ENCODE measurements at regions not wholly inside any gene's neighbourhood (a gene's known extent, or its start where the extent isn't known, plus 50 kb on each side); places are given as distances from the start of the nearest gene placed in this dataset.

GRCh38 chr12:124397807-124398577, 103.1 kb downstream of the RFLNA start:
- no peak overlapping the region for H3K23ac ChIP-seq (ENCODE audit: low read length)
- no peak overlapping the region for H2BK15ac ChIP-seq (replicated peaks; ENCODE audit: low read depth)
- H3K36me3 ChIP-seq (ENCODE audit: control insufficient read depth, insufficient read depth, low read length) = peaks cover 2% of the 10 kb centered on the region
- no peak overlapping the region for H2AK5ac ChIP-seq (ENCODE audit: low read length)
- no peak overlapping the region for H3K4ac ChIP-seq (ENCODE audit: low read depth, low read length)
- no peaks in the 10 kb centered on the region for H3K79me1 ChIP-seq (ENCODE audit: low read length)
- peaks cover 5% of the 10 kb centered on the region for H3K4me1 ChIP-seq (ENCODE audit: control insufficient read depth, low read depth, low read length)
- no peak for DNase-seq
- no peak overlapping the region for H4K5ac ChIP-seq (ENCODE audit: low read length)
- H2BK120ac ChIP-seq (ENCODE audit: low read depth, low read length) = no peak overlapping the region
- H3K4me3 ChIP-seq (ENCODE audit: low read length) = no peak overlapping the region
- no peaks in the 10 kb centered on the region for H3K27me3 ChIP-seq (ENCODE audit: insufficient read depth, low read length, poor library complexity)
- H3K27ac ChIP-seq (ENCODE audit: low read depth, low read length) = no peak overlapping the region
- no peak overlapping the region for H3K18ac ChIP-seq (ENCODE audit: low read length)
- H3K56ac ChIP-seq (ENCODE audit: low read length) = no peak overlapping the region
- no peak overlapping the region for H4K8ac ChIP-seq (ENCODE audit: low read depth, low read length)
- no CpG with 5 or more reads among the region's 22 CpGs for WGBS (ENCODE audit: extremely low coverage, insufficient coverage, low lambda C conversion rate)
- H3K9ac ChIP-seq (ENCODE audit: low read length) = no peak overlapping the region
- H2BK5ac ChIP-seq (ENCODE audit: low read length) = no peak overlapping the region
- H3K4me2 ChIP-seq (ENCODE audit: low read length) = no peak overlapping the region
- no peaks in the 10 kb centered on the region for H3K79me2 ChIP-seq (ENCODE audit: control insufficient read depth, insufficient read depth, low read length)

DNA sequence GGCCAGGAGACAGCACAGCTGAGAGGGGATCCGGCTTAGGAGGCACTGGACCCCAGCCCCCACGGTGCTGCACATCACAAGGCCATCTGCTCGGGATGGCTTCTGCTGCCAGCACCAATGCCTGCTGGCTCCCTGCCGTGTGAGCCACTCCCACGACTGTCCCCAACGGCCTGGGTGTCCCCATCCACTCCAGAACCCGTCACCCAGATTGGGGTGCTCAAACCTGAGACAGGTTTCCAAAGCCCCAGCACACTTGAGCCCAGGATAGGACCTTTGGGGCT, 102.4 kb downstream of the RFLNA start:
- no CpG with 5 or more reads among the region's 7 CpGs for whole genome bisulfite sequencing (ENCODE audit: extremely low coverage, insufficient coverage, low lambda C conversion rate)
- DNase-seq = no peak
- H3K4ac ChIP-seq (ENCODE audit: low read depth, low read length) = no peak overlapping the region
- no peak overlapping the region for H3K56ac ChIP-seq (ENCODE audit: low read length)
- H3K18ac ChIP-seq (ENCODE audit: low read length) = no peak overlapping the region
- H3K9ac ChIP-seq (ENCODE audit: low read length) = no peak overlapping the region
- peaks cover 7% of the 10 kb centered on the region for H3K4me1 ChIP-seq (ENCODE audit: control insufficient read depth, low read depth, low read length)
- H3K27me3 ChIP-seq (ENCODE audit: insufficient read depth, low read length, poor library complexity) = no peaks in the 10 kb centered on the region
- H2BK15ac ChIP-seq (replicated peaks; ENCODE audit: low read depth) = no peak overlapping the region
- H2BK120ac ChIP-seq (ENCODE audit: low read depth, low read length) = no peak overlapping the region
- no peak overlapping the region for H2AK5ac ChIP-seq (ENCODE audit: low read length)
- H3K79me2 ChIP-seq (ENCODE audit: control insufficient read depth, insufficient read depth, low read length) = no peaks in the 10 kb centered on the region
- H2BK5ac ChIP-seq (ENCODE audit: low read length) = no peak overlapping the region
- H3K4me2 ChIP-seq (ENCODE audit: low read length) = no peak overlapping the region
- H4K5ac ChIP-seq (ENCODE audit: low read length) = no peak overlapping the region
- no peak overlapping the region for H4K8ac ChIP-seq (ENCODE audit: low read depth, low read length)
- H3K79me1 ChIP-seq (ENCODE audit: low read length) = no peaks in the 10 kb centered on the region
- H3K36me3 ChIP-seq (ENCODE audit: control insufficient read depth, insufficient read depth, low read length) = peaks cover 2% of the 10 kb centered on the region
- no peak overlapping the region for H3K4me3 ChIP-seq (ENCODE audit: low read length)
- H3K27ac ChIP-seq (ENCODE audit: low read depth, low read length) = no peak overlapping the region
- no peak overlapping the region for H3K23ac ChIP-seq (ENCODE audit: low read length)

DNA sequence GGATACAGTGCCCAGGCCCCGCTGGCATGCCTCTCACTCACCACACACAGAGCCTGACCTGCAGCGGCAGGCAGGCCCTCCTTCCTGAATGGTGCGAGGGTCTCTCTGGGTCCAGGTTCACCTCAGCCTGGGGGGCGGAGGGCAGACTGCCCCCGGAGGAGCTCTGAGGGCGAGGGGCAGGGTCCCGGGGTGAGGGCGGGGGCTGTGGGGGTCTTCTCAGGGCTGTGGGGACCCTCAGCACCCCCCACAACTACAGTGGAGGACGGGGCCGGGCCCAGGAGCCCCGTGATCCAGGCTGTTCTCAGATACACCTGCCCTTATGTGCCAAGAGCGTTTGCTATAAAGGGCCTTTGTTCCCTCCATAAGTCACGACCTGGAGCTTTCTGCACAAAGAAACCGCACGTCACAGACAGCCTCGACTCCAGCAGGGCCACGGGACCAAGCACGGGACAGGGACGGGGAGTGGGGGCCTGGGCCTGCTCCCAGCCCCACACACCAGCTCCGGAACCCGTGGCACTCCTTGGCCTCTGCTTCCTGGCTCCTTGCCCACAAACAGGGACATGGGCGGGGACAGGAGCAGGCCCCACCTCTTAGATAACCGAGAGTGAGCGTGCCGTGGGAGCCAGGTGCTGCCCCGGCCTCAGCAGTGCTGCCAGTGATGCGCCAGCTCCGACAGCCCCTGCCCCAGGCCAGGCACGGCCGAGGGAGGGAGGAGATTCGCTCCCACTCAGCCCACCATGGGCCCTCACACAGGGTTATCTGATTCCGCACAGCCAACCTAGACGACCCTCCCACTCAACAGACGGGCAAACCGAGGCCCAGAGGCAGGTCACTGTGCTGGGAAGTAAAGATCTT, 101.9 kb downstream of the RFLNA start:
- Histone ChIP-seq H2AK5ac (ENCODE audit: low read length) (no peak overlapping the region), H2BK15ac (replicated peaks; ENCODE audit: low read depth) (no peak overlapping the region), H3K4ac (ENCODE audit: low read depth, low read length) (no peak overlapping the region), H3K4me2 (ENCODE audit: low read length) (no peak overlapping the region), H3K9ac (ENCODE audit: low read length) (no peak overlapping the region), H3K4me1 (ENCODE audit: control insufficient read depth, low read depth, low read length) (peaks cover 7% of the 10 kb centered on the region), H2BK120ac (ENCODE audit: low read depth, low read length) (no peak overlapping the region), H3K36me3 (ENCODE audit: control insufficient read depth, insufficient read depth, low read length) (peaks cover 2% of the 10 kb centered on the region), H4K8ac (ENCODE audit: low read depth, low read length) (no peak overlapping the region), H3K79me1 (ENCODE audit: low read length) (no peaks in the 10 kb centered on the region), H3K27me3 (ENCODE audit: insufficient read depth, low read length, poor library complexity) (no peaks in the 10 kb centered on the region), H3K4me3 (ENCODE audit: low read length) (no peak overlapping the region), H4K5ac (ENCODE audit: low read length) (no peak overlapping the region), H3K56ac (ENCODE audit: low read length) (no peak overlapping the region), H2BK5ac (ENCODE audit: low read length) (no peak overlapping the region), H3K27ac (ENCODE audit: low read depth, low read length) (no peak overlapping the region), H3K23ac (ENCODE audit: low read length) (no peak overlapping the region), H3K79me2 (ENCODE audit: control insufficient read depth, insufficient read depth, low read length) (no peaks in the 10 kb centered on the region), H3K18ac (ENCODE audit: low read length) (no peak overlapping the region)
- no peak for DNase-seq
- no CpG with 5 or more reads among the region's 35 CpGs for WGBS (ENCODE audit: extremely low coverage, insufficient coverage, low lambda C conversion rate)

DNA sequence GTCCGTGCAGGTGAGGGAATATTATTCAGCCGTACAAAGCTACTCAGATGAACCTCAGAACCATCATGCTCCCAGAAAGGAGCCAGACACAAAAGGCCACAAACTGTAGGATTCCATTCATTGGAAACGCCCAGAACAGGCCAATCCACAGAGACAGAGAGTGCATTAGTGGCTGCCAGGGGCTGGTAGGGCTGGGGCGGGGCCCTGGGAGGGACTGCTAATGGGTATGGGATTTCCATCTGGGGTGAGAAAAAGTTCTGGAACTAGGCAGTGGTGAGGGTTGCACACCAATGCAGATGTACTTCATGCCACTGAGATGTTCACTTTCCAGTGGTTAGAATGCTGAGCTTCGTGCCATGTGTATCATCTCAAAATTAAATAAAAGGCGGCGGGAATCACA, 101.1 kb downstream of the RFLNA start:
- H3K18ac ChIP-seq (ENCODE audit: low read length) = no peak overlapping the region
- H3K79me1 ChIP-seq (ENCODE audit: low read length) = no peaks in the 10 kb centered on the region
- H3K4me1 ChIP-seq (ENCODE audit: control insufficient read depth, low read depth, low read length) = peaks cover 7% of the 10 kb centered on the region
- no peak overlapping the region for H3K9ac ChIP-seq (ENCODE audit: low read length)
- no peak overlapping the region for H3K23ac ChIP-seq (ENCODE audit: low read length)
- H3K4me2 ChIP-seq (ENCODE audit: low read length) = no peak overlapping the region
- H3K4me3 ChIP-seq (ENCODE audit: low read length) = no peak overlapping the region
- H3K4ac ChIP-seq (ENCODE audit: low read depth, low read length) = no peak overlapping the region
- WGBS (ENCODE audit: extremely low coverage, insufficient coverage, low lambda C conversion rate) = no CpG with 5 or more reads among the region's 7 CpGs
- no peaks in the 10 kb centered on the region for H3K79me2 ChIP-seq (ENCODE audit: control insufficient read depth, insufficient read depth, low read length)
- no peak overlapping the region for H2BK5ac ChIP-seq (ENCODE audit: low read length)
- no peak overlapping the region for H2BK15ac ChIP-seq (replicated peaks; ENCODE audit: low read depth)
- H3K27ac ChIP-seq (ENCODE audit: low read depth, low read length) = no peak overlapping the region
- no peak overlapping the region for H4K8ac ChIP-seq (ENCODE audit: low read depth, low read length)
- DNase-seq = no peak
- no peaks in the 10 kb centered on the region for H3K27me3 ChIP-seq (ENCODE audit: insufficient read depth, low read length, poor library complexity)
- no peak overlapping the region for H3K56ac ChIP-seq (ENCODE audit: low read length)
- H2AK5ac ChIP-seq (ENCODE audit: low read length) = no peak overlapping the region
- no peak overlapping the region for H4K5ac ChIP-seq (ENCODE audit: low read length)
- H2BK120ac ChIP-seq (ENCODE audit: low read depth, low read length) = no peak overlapping the region
- H3K36me3 ChIP-seq (ENCODE audit: control insufficient read depth, insufficient read depth, low read length) = peaks cover 2% of the 10 kb centered on the region

DNA sequence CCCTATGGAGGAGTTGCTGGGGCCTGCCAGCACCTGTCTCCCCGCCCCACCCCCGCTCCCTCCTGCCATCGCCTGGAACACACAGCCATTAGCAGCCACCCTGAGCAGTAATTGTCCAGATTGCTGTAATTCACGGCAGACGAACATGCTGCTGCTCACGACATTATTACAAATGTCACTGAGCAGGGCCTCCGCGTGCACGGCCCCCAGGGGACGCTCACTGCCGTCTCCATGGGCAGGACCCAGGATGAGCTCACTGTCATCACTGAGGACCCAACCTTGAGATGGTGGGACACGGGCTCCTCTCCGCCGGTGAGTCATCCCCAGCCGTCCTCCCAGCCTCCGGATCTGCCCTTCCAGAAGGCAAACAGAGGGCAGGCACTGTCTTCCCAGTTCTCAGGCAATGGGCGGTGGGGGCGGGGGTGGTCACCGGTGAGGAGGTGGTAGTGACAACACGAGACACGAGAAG, 100.4 kb downstream of the RFLNA start:
- DNase-seq = no peak
- H2BK120ac ChIP-seq (ENCODE audit: low read depth, low read length) = no peak overlapping the region
- H4K8ac ChIP-seq (ENCODE audit: low read depth, low read length) = no peak overlapping the region
- H3K18ac ChIP-seq (ENCODE audit: low read length) = no peak overlapping the region
- no peaks in the 10 kb centered on the region for H3K79me1 ChIP-seq (ENCODE audit: low read length)
- peaks cover 2% of the 10 kb centered on the region for H3K36me3 ChIP-seq (ENCODE audit: control insufficient read depth, insufficient read depth, low read length)
- no peak overlapping the region for H3K4me2 ChIP-seq (ENCODE audit: low read length)
- H3K4me1 ChIP-seq (ENCODE audit: control insufficient read depth, low read depth, low read length) = peaks cover 7% of the 10 kb centered on the region
- no peak overlapping the region for H3K56ac ChIP-seq (ENCODE audit: low read length)
- no peak overlapping the region for H2AK5ac ChIP-seq (ENCODE audit: low read length)
- H2BK5ac ChIP-seq (ENCODE audit: low read length) = no peak overlapping the region
- H3K9ac ChIP-seq (ENCODE audit: low read length) = no peak overlapping the region
- H3K79me2 ChIP-seq (ENCODE audit: control insufficient read depth, insufficient read depth, low read length) = no peaks in the 10 kb centered on the region
- no peak overlapping the region for H3K4ac ChIP-seq (ENCODE audit: low read depth, low read length)
- H3K4me3 ChIP-seq (ENCODE audit: low read length) = no peak overlapping the region
- no peak overlapping the region for H3K27ac ChIP-seq (ENCODE audit: low read depth, low read length)
- H4K5ac ChIP-seq (ENCODE audit: low read length) = no peak overlapping the region
- WGBS (ENCODE audit: extremely low coverage, insufficient coverage, low lambda C conversion rate) = no CpG with 5 or more reads among the region's 21 CpGs
- no peak overlapping the region for H2BK15ac ChIP-seq (replicated peaks; ENCODE audit: low read depth)
- H3K27me3 ChIP-seq (ENCODE audit: insufficient read depth, low read length, poor library complexity) = no peaks in the 10 kb centered on the region
- H3K23ac ChIP-seq (ENCODE audit: low read length) = no peak overlapping the region

Data from mesendoderm (in vitro differentiated cells).